ENCODE measurements at regions not wholly inside any gene's neighbourhood (a gene's known extent, or its start where the extent isn't known, plus 50 kb on each side); places are given as distances from the start of the nearest gene placed in this dataset.
A peak's percentile ranks its signal among the peaks of the same experiment; 100 is the strongest.

DNA sequence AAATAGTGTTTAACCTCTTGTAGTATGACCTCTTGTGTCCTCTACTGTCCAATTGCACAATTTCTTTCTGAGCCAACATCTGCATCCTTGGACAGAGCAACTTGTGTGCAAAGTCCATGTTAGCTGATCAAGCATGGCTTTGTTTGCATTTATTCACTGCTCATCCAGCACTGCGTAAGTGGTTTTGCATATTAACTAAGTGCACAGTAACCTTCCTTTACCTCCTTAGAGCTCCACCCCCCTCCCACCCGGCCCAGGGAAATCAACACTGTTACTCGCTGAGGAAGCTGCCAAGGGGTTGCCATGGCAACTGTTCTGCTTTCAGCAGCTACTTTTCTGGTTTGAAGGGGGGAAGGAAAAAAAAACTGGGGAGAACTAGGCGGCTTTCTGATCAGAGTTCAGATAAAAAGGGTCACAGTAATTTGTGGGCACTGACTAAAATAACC is 153.5 kb upstream of the KLF12 start (continued):
- TF ChIP-seq, protein P1, sequence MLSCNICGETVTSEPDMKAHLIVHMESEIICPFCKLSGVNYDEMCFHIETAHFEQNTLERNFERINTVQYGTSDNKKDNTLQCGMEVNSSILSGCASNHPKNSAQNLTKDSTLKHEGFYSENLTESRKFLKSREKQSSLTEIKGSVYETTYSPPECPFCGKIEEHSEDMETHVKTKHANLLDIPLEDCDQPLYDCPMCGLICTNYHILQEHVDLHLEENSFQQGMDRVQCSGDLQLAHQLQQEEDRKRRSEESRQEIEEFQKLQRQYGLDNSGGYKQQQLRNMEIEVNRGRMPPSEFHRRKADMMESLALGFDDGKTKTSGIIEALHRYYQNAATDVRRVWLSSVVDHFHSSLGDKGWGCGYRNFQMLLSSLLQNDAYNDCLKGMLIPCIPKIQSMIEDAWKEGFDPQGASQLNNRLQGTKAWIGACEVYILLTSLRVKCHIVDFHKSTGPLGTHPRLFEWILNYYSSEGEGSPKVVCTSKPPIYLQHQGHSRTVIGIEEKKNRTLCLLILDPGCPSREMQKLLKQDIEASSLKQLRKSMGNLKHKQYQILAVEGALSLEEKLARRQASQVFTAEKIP (CRISPR knock-in tag; IDR thresholded peaks at IDR 0.05; ENCODE audit: borderline replicate concordance) = no peak
- TF ChIP-seq SIX1 (CRISPR knock-in tag; IDR thresholded peaks at IDR 0.05; ENCODE audit: borderline replicate concordance) = peak; percentile 32; the same call in 1 of the 2 replicates
- TF ChIP-seq ZNF644 (CRISPR knock-in tag; IDR thresholded peaks at IDR 0.05; ENCODE audit: low read depth) = peak; percentile 76; the same call in 1 of the 2 replicates
- no peak for TF ChIP-seq ZNF225 (CRISPR knock-in tag; IDR thresholded peaks at IDR 0.05)
- peak; percentile 58; the same call in 1 of the 2 replicates for TF ChIP-seq IRF2 (CRISPR knock-in tag; IDR thresholded peaks at IDR 0.05)
- no peak for TF ChIP-seq ZBTB7A (CRISPR knock-in tag; IDR thresholded peaks at IDR 0.05)
- peak; percentile 33; the same call in 1 of the 2 replicates for TF ChIP-seq MAFF (IDR thresholded peaks at IDR 0.05; ENCODE audit: low read depth, low read length)
- TF ChIP-seq ZBTB25 (CRISPR knock-in tag; IDR thresholded peaks at IDR 0.05) = 0 out of 2 replicates have a peak, but pooled peaks have one; percentile 59
- TF ChIP-seq CREM (IDR thresholded peaks at IDR 0.05) = peak; percentile 65; the same call in 1 of the 2 replicates
- no peak for TF ChIP-seq CREM (CRISPR knock-in tag; IDR thresholded peaks at IDR 0.05)
- TF ChIP-seq FOXA1 (IDR thresholded peaks at IDR 0.05) = no peak
- TF ChIP-seq FOXA1 (CRISPR knock-in tag; IDR thresholded peaks at IDR 0.05) = peak; percentile 87
- no peak for TF ChIP-seq AGO2 (optimal IDR thresholded peaks at IDR 0.05; ENCODE audit: low read depth, low read length)
- TF ChIP-seq SMAD3 (CRISPR knock-in tag; IDR thresholded peaks at IDR 0.05) = peak; percentile 48; the same call in 1 of the 2 replicates
- TF ChIP-seq ZSCAN9 (CRISPR knock-in tag; IDR thresholded peaks at IDR 0.05; ENCODE audit: borderline replicate concordance) = 0 out of 2 replicates have a peak, but pooled peaks have one; percentile 30
- peak; percentile 94 for TF ChIP-seq GATAD2A (CRISPR knock-in tag; IDR thresholded peaks at IDR 0.05)
- TF ChIP-seq ISL2 (CRISPR knock-in tag; IDR thresholded peaks at IDR 0.05) = peak; percentile 70; the same call in 1 of the 2 replicates
- TF ChIP-seq, protein P2, sequence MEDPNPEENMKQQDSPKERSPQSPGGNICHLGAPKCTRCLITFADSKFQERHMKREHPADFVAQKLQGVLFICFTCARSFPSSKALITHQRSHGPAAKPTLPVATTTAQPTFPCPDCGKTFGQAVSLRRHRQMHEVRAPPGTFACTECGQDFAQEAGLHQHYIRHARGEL (CRISPR knock-in tag; IDR thresholded peaks at IDR 0.05) = no peak
- TF ChIP-seq ZBTB2 (CRISPR knock-in tag; IDR thresholded peaks at IDR 0.05; ENCODE audit: low read depth) = no peak
- no peak for TF ChIP-seq PBX2 (CRISPR knock-in tag; IDR thresholded peaks at IDR 0.05)
- no peak for TF ChIP-seq MNT (IDR thresholded peaks at IDR 0.05)
- TF ChIP-seq KAT2B (IDR thresholded peaks at IDR 0.05; ENCODE audit: borderline replicate concordance, low read depth, low read length) = no peak
- TF ChIP-seq SP1 (IDR thresholded peaks at IDR 0.05) = no peak
- no peak for TF ChIP-seq SP1 (CRISPR knock-in tag; IDR thresholded peaks at IDR 0.05)
- no peak for TF ChIP-seq GABPA (IDR thresholded peaks at IDR 0.05; ENCODE audit: low read depth, low read length)
- TF ChIP-seq GABPA (CRISPR knock-in tag; IDR thresholded peaks at IDR 0.05; ENCODE audit: low read depth) = peak; percentile 24
